ENCODE measurements at regions not wholly inside any gene's neighbourhood (a gene's known extent, or its start where the extent isn't known, plus 50 kb on each side); places are given as distances from the start of the nearest gene placed in this dataset.

GRCh38 chr4:97153042-97153441, 990.2 kb downstream of the STPG2 start:
- Histone ChIP-seq H3K4me3 (ENCODE audit: insufficient read length, low read depth) (no peak overlapping the region), H3K4me1 (ENCODE audit: insufficient read depth, insufficient read length) (no peaks in the 10 kb centered on the region), H3K9ac (ENCODE audit: insufficient read length, low read depth) (no peak overlapping the region), H3K27me3 (ENCODE audit: insufficient read depth, insufficient read length) (no peaks in the 10 kb centered on the region), H3K9me3 (ENCODE audit: insufficient read depth, low read length) (no peaks in the 10 kb centered on the region), H3K36me3 (ENCODE audit: insufficient read depth, insufficient read length, low read length) (no peaks in the 10 kb centered on the region)
- no peak for DNase-seq (ENCODE audit: low read depth, low spot score)
- TF ChIP-seq SUZ12 (IDR thresholded peaks at IDR 0.05; ENCODE audit: extremely low read depth, insufficient read depth, insufficient read length) (no peak), YY1 (IDR thresholded peaks at IDR 0.05; ENCODE audit: insufficient read depth, insufficient read length) (no peak), ZNF274 (IDR thresholded peaks at IDR 0.05; ENCODE audit: low read depth, low read length) (no peak)

GRCh38 chr4:97159625-97160024, 983.7 kb downstream of the STPG2 start:
- Histone ChIP-seq H3K36me3 (ENCODE audit: insufficient read depth, insufficient read length, low read length) (no peaks in the 10 kb centered on the region), H3K9me3 (ENCODE audit: insufficient read depth, low read length) (no peaks in the 10 kb centered on the region), H3K4me3 (ENCODE audit: insufficient read length, low read depth) (no peak overlapping the region), H3K4me1 (ENCODE audit: insufficient read depth, insufficient read length) (no peaks in the 10 kb centered on the region), H3K27me3 (ENCODE audit: insufficient read depth, insufficient read length) (no peaks in the 10 kb centered on the region), H3K9ac (ENCODE audit: insufficient read length, low read depth) (no peak overlapping the region)
- no peak for TF ChIP-seq ZNF274 (IDR thresholded peaks at IDR 0.05; ENCODE audit: low read depth, low read length)
- no peak for TF ChIP-seq SUZ12 (IDR thresholded peaks at IDR 0.05; ENCODE audit: extremely low read depth, insufficient read depth, insufficient read length)
- TF ChIP-seq YY1 (IDR thresholded peaks at IDR 0.05; ENCODE audit: insufficient read depth, insufficient read length): no peak
- DNase-seq (ENCODE audit: low read depth, low spot score): no peak

- Histone ChIP-seq H3K27me3 (ENCODE audit: insufficient read depth, insufficient read length) (no peaks in the 10 kb centered on the region), H3K9ac (ENCODE audit: insufficient read length, low read depth) (no peak overlapping the region), H3K4me1 (ENCODE audit: insufficient read depth, insufficient read length) (no peaks in the 10 kb centered on the region), H3K9me3 (ENCODE audit: insufficient read depth, low read length) (no peaks in the 10 kb centered on the region; the same call in 1 of the 2 replicates), H3K36me3 (ENCODE audit: insufficient read depth, insufficient read length, low read length) (no peaks in the 10 kb centered on the region), H3K4me3 (ENCODE audit: insufficient read length, low read depth) (no peak overlapping the region)
- no peak for TF ChIP-seq SUZ12 (IDR thresholded peaks at IDR 0.05; ENCODE audit: extremely low read depth, insufficient read depth, insufficient read length)
- TF ChIP-seq ZNF274 (IDR thresholded peaks at IDR 0.05; ENCODE audit: low read depth, low read length): no peak
- no peak for TF ChIP-seq YY1 (IDR thresholded peaks at IDR 0.05; ENCODE audit: insufficient read depth, insufficient read length)
- no peak for DNase-seq (ENCODE audit: low read depth, low spot score)
These were observed 958.0 kb downstream of the STPG2 start for GRCh38 chr4:97185233-97185632.

GRCh38 chr4:97197106-97197505, 946.2 kb downstream of the STPG2 start:
- Histone ChIP-seq H3K36me3 (ENCODE audit: insufficient read depth, insufficient read length, low read length) (no peaks in the 10 kb centered on the region), H3K27me3 (ENCODE audit: insufficient read depth, insufficient read length) (no peaks in the 10 kb centered on the region), H3K9ac (ENCODE audit: insufficient read length, low read depth) (no peak overlapping the region), H3K4me3 (ENCODE audit: insufficient read length, low read depth) (no peak overlapping the region), H3K9me3 (ENCODE audit: insufficient read depth, low read length) (no peaks in the 10 kb centered on the region), H3K4me1 (ENCODE audit: insufficient read depth, insufficient read length) (no peaks in the 10 kb centered on the region)
- DNase-seq (ENCODE audit: low read depth, low spot score): no peak
- no peak for TF ChIP-seq SUZ12 (IDR thresholded peaks at IDR 0.05; ENCODE audit: extremely low read depth, insufficient read depth, insufficient read length)
- TF ChIP-seq YY1 (IDR thresholded peaks at IDR 0.05; ENCODE audit: insufficient read depth, insufficient read length): no peak
- TF ChIP-seq ZNF274 (IDR thresholded peaks at IDR 0.05; ENCODE audit: low read depth, low read length): no peak

- Histone ChIP-seq H3K4me1 (ENCODE audit: insufficient read depth, insufficient read length) (no peaks in the 10 kb centered on the region), H3K27me3 (ENCODE audit: insufficient read depth, insufficient read length) (no peaks in the 10 kb centered on the region), H3K4me3 (ENCODE audit: insufficient read length, low read depth) (no peak overlapping the region), H3K9ac (ENCODE audit: insufficient read length, low read depth) (no peak overlapping the region), H3K9me3 (ENCODE audit: insufficient read depth, low read length) (no peaks in the 10 kb centered on the region), H3K36me3 (ENCODE audit: insufficient read depth, insufficient read length, low read length) (no peaks in the 10 kb centered on the region)
- TF ChIP-seq SUZ12 (IDR thresholded peaks at IDR 0.05; ENCODE audit: extremely low read depth, insufficient read depth, insufficient read length) (no peak), ZNF274 (IDR thresholded peaks at IDR 0.05; ENCODE audit: low read depth, low read length) (no peak), YY1 (IDR thresholded peaks at IDR 0.05; ENCODE audit: insufficient read depth, insufficient read length) (no peak)
- DNase-seq (ENCODE audit: low read depth, low spot score): no peak
These were observed 934.5 kb downstream of the STPG2 start for GRCh38 chr4:97208749-97209148.

GRCh38 chr4:97215409-97215941, 927.8 kb downstream of the STPG2 start:
- DNase-seq (ENCODE audit: low read depth, low spot score): no peak
- H3K9me3 ChIP-seq (ENCODE audit: insufficient read depth, low read length): no peaks in the 10 kb centered on the region
- H3K36me3 ChIP-seq (ENCODE audit: insufficient read depth, insufficient read length, low read length): no peaks in the 10 kb centered on the region
- H3K9ac ChIP-seq (ENCODE audit: insufficient read length, low read depth): no peak overlapping the region
- TF ChIP-seq SUZ12 (IDR thresholded peaks at IDR 0.05; ENCODE audit: extremely low read depth, insufficient read depth, insufficient read length): no peak
- TF ChIP-seq ZNF274 (IDR thresholded peaks at IDR 0.05; ENCODE audit: low read depth, low read length): no peak
- no peak for TF ChIP-seq YY1 (IDR thresholded peaks at IDR 0.05; ENCODE audit: insufficient read depth, insufficient read length)
- H3K4me1 ChIP-seq (ENCODE audit: insufficient read depth, insufficient read length): no peaks in the 10 kb centered on the region
- H3K27me3 ChIP-seq (ENCODE audit: insufficient read depth, insufficient read length): no peaks in the 10 kb centered on the region
- no peak overlapping the region for H3K4me3 ChIP-seq (ENCODE audit: insufficient read length, low read depth)

- Histone ChIP-seq H3K27me3 (ENCODE audit: insufficient read depth, insufficient read length) (no peaks in the 10 kb centered on the region), H3K36me3 (ENCODE audit: insufficient read depth, insufficient read length, low read length) (no peaks in the 10 kb centered on the region), H3K9ac (ENCODE audit: insufficient read length, low read depth) (no peak overlapping the region), H3K4me1 (ENCODE audit: insufficient read depth, insufficient read length) (no peaks in the 10 kb centered on the region), H3K4me3 (ENCODE audit: insufficient read length, low read depth) (no peak overlapping the region), H3K9me3 (ENCODE audit: insufficient read depth, low read length) (no peaks in the 10 kb centered on the region)
- TF ChIP-seq ZNF274 (IDR thresholded peaks at IDR 0.05; ENCODE audit: low read depth, low read length) (no peak), SUZ12 (IDR thresholded peaks at IDR 0.05; ENCODE audit: extremely low read depth, insufficient read depth, insufficient read length) (no peak), YY1 (IDR thresholded peaks at IDR 0.05; ENCODE audit: insufficient read depth, insufficient read length) (no peak)
- DNase-seq (ENCODE audit: low read depth, low spot score): no peak
These were observed 927.2 kb downstream of the STPG2 start for GRCh38 chr4:97216046-97216445.
